ENCODE measurements at regions not wholly inside any gene's neighbourhood (a gene's known extent, or its start where the extent isn't known, plus 50 kb on each side); places are given as distances from the start of the nearest gene placed in this dataset.

GRCh38 chr2:34337735-34338134 lies 738.6 kb upstream of the FAM98A start:
- TF ChIP-seq CTCF (IDR thresholded peaks at IDR 0.05), result no peak
- TF ChIP-seq POLR2A (IDR thresholded peaks at IDR 0.05), result no peak

Measured in right lobe of liver (tissue), 4 donors.